ENCODE measurements at regions not wholly inside any gene's neighbourhood (a gene's known extent, or its start where the extent isn't known, plus 50 kb on each side); places are given as distances from the start of the nearest gene placed in this dataset.

- no peaks in the 10 kb centered on the region for H3K79me2 ChIP-seq (ENCODE audit: low read length)
- H3K27me3 ChIP-seq (ENCODE audit: low read length) = 0 out of 2 replicates have a peak, but pooled peaks cover 9% of the 10 kb centered on the region
- no peaks in the 10 kb centered on the region for H3K9me3 ChIP-seq (ENCODE audit: low read length)
- H4K20me1 ChIP-seq (ENCODE audit: low read length) = no peaks in the 10 kb centered on the region
- ChIA-PET CTCF (no interaction called here), POLR2A (ENCODE audit: unreplicated experiment) (no interaction called here)
- H3K4me1 ChIP-seq (ENCODE audit: insufficient read depth, low read length) = no peaks in the 10 kb centered on the region
- no peak overlapping the region for H3K9ac ChIP-seq (ENCODE audit: low read length)
- H3K4me2 ChIP-seq (ENCODE audit: low read length) = no peak overlapping the region
- H3K27ac ChIP-seq (ENCODE audit: low read length) = no peak overlapping the region
- BruUV-seq (replicated peaks) = no TSS peak
- no peak overlapping the region for H2AFZ ChIP-seq (ENCODE audit: low read length)
- H3K36me3 ChIP-seq (ENCODE audit: low read depth, low read length) = no peaks in the 10 kb centered on the region
- no peaks in the 10 kb centered on the region for H3F3A ChIP-seq (ENCODE audit: low read length, unreplicated experiment)
- intact Hi-C loops (cut with micrococcal nuclease) = no loop called here
- H3K9me2 ChIP-seq (replicated peaks; ENCODE audit: low read length) = no peaks in the 10 kb centered on the region
- TF ChIP-seq, protein P1, sequence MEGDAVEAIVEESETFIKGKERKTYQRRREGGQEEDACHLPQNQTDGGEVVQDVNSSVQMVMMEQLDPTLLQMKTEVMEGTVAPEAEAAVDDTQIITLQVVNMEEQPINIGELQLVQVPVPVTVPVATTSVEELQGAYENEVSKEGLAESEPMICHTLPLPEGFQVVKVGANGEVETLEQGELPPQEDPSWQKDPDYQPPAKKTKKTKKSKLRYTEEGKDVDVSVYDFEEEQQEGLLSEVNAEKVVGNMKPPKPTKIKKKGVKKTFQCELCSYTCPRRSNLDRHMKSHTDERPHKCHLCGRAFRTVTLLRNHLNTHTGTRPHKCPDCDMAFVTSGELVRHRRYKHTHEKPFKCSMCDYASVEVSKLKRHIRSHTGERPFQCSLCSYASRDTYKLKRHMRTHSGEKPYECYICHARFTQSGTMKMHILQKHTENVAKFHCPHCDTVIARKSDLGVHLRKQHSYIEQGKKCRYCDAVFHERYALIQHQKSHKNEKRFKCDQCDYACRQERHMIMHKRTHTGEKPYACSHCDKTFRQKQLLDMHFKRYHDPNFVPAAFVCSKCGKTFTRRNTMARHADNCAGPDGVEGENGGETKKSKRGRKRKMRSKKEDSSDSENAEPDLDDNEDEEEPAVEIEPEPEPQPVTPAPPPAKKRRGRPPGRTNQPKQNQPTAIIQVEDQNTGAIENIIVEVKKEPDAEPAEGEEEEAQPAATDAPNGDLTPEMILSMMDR (conservative IDR thresholded peaks at IDR 0.05; ENCODE audit: low read depth, low read length) = no peak
- no peak for TF ChIP-seq EZH2phosphoT487 (IDR thresholded peaks at IDR 0.05; ENCODE audit: borderline replicate concordance, low read length)
- no peak for TF ChIP-seq EZH2 (IDR thresholded peaks at IDR 0.05; ENCODE audit: low read length, unreplicated experiment)
- no peak for DNase-seq
- no peak overlapping the region for H3K4me3 ChIP-seq (ENCODE audit: low read length)
- ATAC-seq = no peak
Measured at GRCh38 chr15:31786360-31786759, 244.0 kb upstream of the CHRNA7 start.

- Histone ChIP-seq H3K36me3 (ENCODE audit: low read depth, low read length) (no peaks in the 10 kb centered on the region), H3K4me1 (ENCODE audit: insufficient read depth, low read length) (no peaks in the 10 kb centered on the region), H3K79me2 (ENCODE audit: low read length) (no peaks in the 10 kb centered on the region), H3F3A (ENCODE audit: low read length, unreplicated experiment) (no peaks in the 10 kb centered on the region), H3K27me3 (ENCODE audit: low read length) (0 out of 2 replicates have a peak, but pooled peaks cover 8% of the 10 kb centered on the region), H3K9me2 (replicated peaks; ENCODE audit: low read length) (no peaks in the 10 kb centered on the region), H3K27ac (ENCODE audit: low read length) (no peak overlapping the region), H3K9me3 (ENCODE audit: low read length) (no peaks in the 10 kb centered on the region), H3K4me3 (ENCODE audit: low read length) (no peak overlapping the region), H3K9ac (ENCODE audit: low read length) (no peak overlapping the region), H2AFZ (ENCODE audit: low read length) (no peak overlapping the region), H4K20me1 (ENCODE audit: low read length) (no peaks in the 10 kb centered on the region), H3K4me2 (ENCODE audit: low read length) (no peak overlapping the region)
- BruUV-seq (replicated peaks) = no TSS peak
- no peak for ATAC-seq
- POLR2A ChIA-PET (ENCODE audit: unreplicated experiment) = no interaction called here
- no peak for TF ChIP-seq EZH2 (IDR thresholded peaks at IDR 0.05; ENCODE audit: low read length, unreplicated experiment)
- TF ChIP-seq, protein P1 (conservative IDR thresholded peaks at IDR 0.05; ENCODE audit: low read depth, low read length) = no peak
- TF ChIP-seq EZH2phosphoT487 (IDR thresholded peaks at IDR 0.05; ENCODE audit: borderline replicate concordance, low read length) = no peak
- intact Hi-C loops (cut with micrococcal nuclease) = no loop called here
- CTCF ChIA-PET = no interaction called here
- DNase-seq = no peak
Measured at GRCh38 chr15:31788104-31788503, 242.2 kb upstream of the CHRNA7 start.

GRCh38 chr15:31792611-31793199, 237.6 kb upstream of the CHRNA7 start:
- Histone ChIP-seq H3K27ac (ENCODE audit: low read length) (no peak overlapping the region), H2AFZ (ENCODE audit: low read length) (no peak overlapping the region), H3K9me3 (ENCODE audit: low read length) (no peaks in the 10 kb centered on the region), H3K9me2 (replicated peaks; ENCODE audit: low read length) (no peaks in the 10 kb centered on the region), H3K4me2 (ENCODE audit: low read length) (no peak overlapping the region), H3K27me3 (ENCODE audit: low read length) (no peaks in the 10 kb centered on the region), H3K79me2 (ENCODE audit: low read length) (no peaks in the 10 kb centered on the region), H3K4me3 (ENCODE audit: low read length) (no peak overlapping the region), H3K9ac (ENCODE audit: low read length) (no peak overlapping the region), H3K36me3 (ENCODE audit: low read depth, low read length) (no peaks in the 10 kb centered on the region), H3F3A (ENCODE audit: low read length, unreplicated experiment) (no peaks in the 10 kb centered on the region), H4K20me1 (ENCODE audit: low read length) (no peaks in the 10 kb centered on the region), H3K4me1 (ENCODE audit: insufficient read depth, low read length) (no peaks in the 10 kb centered on the region)
- intact Hi-C loops (cut with micrococcal nuclease) = no loop called here
- no peak for ATAC-seq
- DNase-seq = no peak
- CTCF ChIA-PET = no interaction called here
- TF ChIP-seq EZH2phosphoT487 (IDR thresholded peaks at IDR 0.05; ENCODE audit: borderline replicate concordance, low read length) (no peak), EZH2 (IDR thresholded peaks at IDR 0.05; ENCODE audit: low read length, unreplicated experiment) (no peak)
- TF ChIP-seq, protein P1 (conservative IDR thresholded peaks at IDR 0.05; ENCODE audit: low read depth, low read length) = no peak
- no TSS peak for BruUV-seq (replicated peaks)
- POLR2A ChIA-PET (ENCODE audit: unreplicated experiment) = no interaction called here

All from PC-3 (cell line).